Calu3 (cell line): ENCODE measurements at regions not wholly inside any gene's neighbourhood (a gene's known extent, or its start where the extent isn't known, plus 50 kb on each side); places are given as distances from the start of the nearest gene placed in this dataset.

Experiments used
- BruUV-seq: library from RNA; stranded (reverse); fragments of 400-500 nt; replicated peaks from 2 replicates; lab custom pipeline; 2021; lab: Mats Ljungman, UMichigan
- CTCF ChIA-PET: fragments of 300-600 bp; sonication (Branson Sonifier 250); formaldehyde crosslinking; loops from one replicate; lab custom pipeline; 2022; ENCODE audit warnings: antibody characterized with exemption; lab: Charles Lee
- DNase-seq: peaks from one replicate; pipeline ENCODE4 v3.0.0; 2022
- H3K27ac Mint-ChIP-seq: one replicate; pipeline ENCODE4 v1.8.0; 2022; ENCODE audit warnings: mixed read lengths; ENCODE audit not compliant: unreplicated experiment
- H3K27me3 Mint-ChIP-seq: one replicate; pipeline ENCODE4 v1.8.0; 2022; ENCODE audit warnings: mixed read lengths; ENCODE audit not compliant: unreplicated experiment
- H3K36me3 Mint-ChIP-seq: one replicate; pipeline ENCODE4 v1.8.0; 2022; ENCODE audit warnings: mild to moderate bottlenecking, moderate library complexity, mixed read lengths; ENCODE audit not compliant: insufficient read depth, unreplicated experiment
- H3K4me1 Mint-ChIP-seq: one replicate; pipeline ENCODE4 v1.8.0; 2022; ENCODE audit warnings: mild to moderate bottlenecking, low read depth, mixed read lengths; ENCODE audit not compliant: unreplicated experiment
- H3K4me3 Mint-ChIP-seq: one replicate; pipeline ENCODE4 v1.8.0; 2022; ENCODE audit warnings: mild to moderate bottlenecking, low read depth, moderate library complexity, mixed read lengths; ENCODE audit not compliant: unreplicated experiment
- H3K9me3 Mint-ChIP-seq: one replicate; pipeline ENCODE4 v1.8.0; 2022; ENCODE audit warnings: low read depth, mixed read lengths; ENCODE audit not compliant: unreplicated experiment
- CTCF ChIP-seq: fragments of 200-600 bp; IDR thresholded peaks from one replicate; pipeline ENCODE4 v1.8.0; 2022; ENCODE audit warnings: antibody characterized with exemption; ENCODE audit not compliant: unreplicated experiment
- intact Hi-C: fragments of 100-400 bp; cut with micrococcal nuclease; formaldehyde crosslinking; loops from one replicate; pipeline ENCODE4 v1.10.0; 2022; ENCODE audit not compliant: unreplicated experiment

DNA sequence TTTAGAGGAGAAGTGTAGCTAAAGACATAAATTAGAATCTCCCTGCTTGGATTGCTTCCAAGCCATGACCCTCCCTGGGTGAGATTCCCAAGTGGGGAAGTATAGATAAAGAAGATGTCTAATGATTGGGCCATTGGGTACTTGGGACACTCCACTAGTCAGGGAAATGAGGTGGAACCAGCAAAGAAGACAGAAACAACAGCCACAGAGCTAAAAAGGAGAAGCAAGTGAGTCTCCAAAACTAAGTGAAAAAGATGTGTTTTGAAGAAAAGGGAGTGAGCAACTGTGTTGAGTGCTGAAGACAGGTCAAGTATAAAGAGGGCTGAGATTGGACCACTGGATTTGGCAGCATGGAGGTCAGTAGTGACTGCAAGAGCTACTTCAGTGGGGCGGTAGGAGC is 61.2 kb upstream of the FOXN2 start:
- H3K36me3 Mint-ChIP-seq = no peaks in the 10 kb centered on the region
- no peak overlapping the region for H3K27ac Mint-ChIP-seq
- no peaks in the 10 kb centered on the region for H3K4me1 Mint-ChIP-seq
- no peak for DNase-seq
- CTCF ChIA-PET = no interaction called here
- H3K9me3 Mint-ChIP-seq = no peaks in the 10 kb centered on the region
- no peak overlapping the region for H3K4me3 Mint-ChIP-seq
- TF ChIP-seq CTCF = no peak
- intact Hi-C loops = no loop called here
- no TSS peak for BruUV-seq
- H3K27me3 Mint-ChIP-seq = no peaks in the 10 kb centered on the region

DNA sequence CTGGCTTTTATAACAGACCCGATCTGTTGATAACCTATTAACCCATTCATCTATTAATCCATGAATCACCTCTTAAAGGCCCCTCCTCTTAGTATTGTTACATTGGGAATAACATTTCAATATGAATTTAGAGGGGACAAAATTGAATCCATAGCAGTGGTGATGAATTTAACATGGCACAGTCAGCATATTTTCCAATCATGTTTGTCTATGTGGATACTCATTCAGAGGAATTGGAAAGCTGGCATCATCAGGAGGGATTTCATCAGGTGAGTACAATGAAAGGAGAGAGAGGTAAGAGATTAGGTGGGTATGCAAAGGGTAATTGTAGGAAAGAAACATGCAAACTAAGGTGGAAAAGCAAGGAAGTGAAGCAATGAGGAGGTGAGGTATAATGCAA is 59.6 kb upstream of the FOXN2 start:
- no TSS peak for BruUV-seq
- no peaks in the 10 kb centered on the region for H3K36me3 Mint-ChIP-seq
- no peaks in the 10 kb centered on the region for H3K27me3 Mint-ChIP-seq
- no peak overlapping the region for H3K27ac Mint-ChIP-seq
- no peak overlapping the region for H3K4me3 Mint-ChIP-seq
- H3K4me1 Mint-ChIP-seq = no peaks in the 10 kb centered on the region
- no peaks in the 10 kb centered on the region for H3K9me3 Mint-ChIP-seq
- no peak for DNase-seq
- intact Hi-C loops = no loop called here
- TF ChIP-seq CTCF = no peak
- CTCF ChIA-PET = no interaction called here

DNA sequence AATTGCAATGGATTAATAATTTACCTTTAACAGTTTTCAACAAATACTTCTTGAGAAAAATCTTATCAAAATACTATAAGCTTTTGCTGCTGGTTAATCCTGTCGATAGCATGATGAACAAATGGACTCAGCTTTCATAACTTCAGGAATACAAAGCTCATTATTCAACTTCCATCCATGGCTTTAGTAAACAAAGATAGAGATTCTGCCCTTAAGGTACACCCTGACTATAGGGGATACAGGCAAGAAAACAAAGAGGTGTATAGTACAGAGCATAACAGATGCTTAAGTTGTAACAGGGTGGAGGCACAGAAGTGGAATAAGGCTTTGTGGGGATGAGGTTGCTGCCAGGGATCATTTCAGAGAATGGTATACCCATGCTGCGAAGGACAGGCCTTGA is 57.0 kb upstream of the FOXN2 start:
- intact Hi-C loops = no loop called here
- no peaks in the 10 kb centered on the region for H3K4me1 Mint-ChIP-seq
- no peaks in the 10 kb centered on the region for H3K9me3 Mint-ChIP-seq
- H3K4me3 Mint-ChIP-seq = no peak overlapping the region
- no peaks in the 10 kb centered on the region for H3K27me3 Mint-ChIP-seq
- H3K27ac Mint-ChIP-seq = no peak overlapping the region
- H3K36me3 Mint-ChIP-seq = no peaks in the 10 kb centered on the region
- no TSS peak for BruUV-seq
- CTCF ChIA-PET = no interaction called here
- no peak for DNase-seq
- no peak for TF ChIP-seq CTCF

GRCh38 chr2:48258481-48259149 is 55.9 kb upstream of the FOXN2 start:
- H3K4me1 Mint-ChIP-seq = no peaks in the 10 kb centered on the region
- H3K36me3 Mint-ChIP-seq = no peaks in the 10 kb centered on the region
- intact Hi-C loops = no loop called here
- H3K27ac Mint-ChIP-seq = no peak overlapping the region
- no peaks in the 10 kb centered on the region for H3K27me3 Mint-ChIP-seq
- no peaks in the 10 kb centered on the region for H3K9me3 Mint-ChIP-seq
- no TSS peak for BruUV-seq
- H3K4me3 Mint-ChIP-seq = no peak overlapping the region
- CTCF ChIA-PET = no interaction called here
- DNase-seq = no peak
- TF ChIP-seq CTCF = no peak
